DMS153 treated with DMSO at 0.1 percent for 48 hours (cell line): ENCODE measurements at regions not wholly inside any gene's neighbourhood (a gene's known extent, or its start where the extent isn't known, plus 50 kb on each side); places are given as distances from the start of the nearest gene placed in this dataset.
A peak's percentile ranks its signal among the peaks of the same experiment; 100 is the strongest.
"Not testable (repeated sequence)": the region's sequence is repeated elsewhere in the genome, so short reads cannot be mapped to it uniquely, and the experiment has no call there.

ENCODE experiments used
- DNase-seq: peaks from one replicate; lab custom pipeline; 2025; ENCODE audit not compliant: unreplicated experiment; lab: John Stamatoyannopoulos, UW

DNA sequence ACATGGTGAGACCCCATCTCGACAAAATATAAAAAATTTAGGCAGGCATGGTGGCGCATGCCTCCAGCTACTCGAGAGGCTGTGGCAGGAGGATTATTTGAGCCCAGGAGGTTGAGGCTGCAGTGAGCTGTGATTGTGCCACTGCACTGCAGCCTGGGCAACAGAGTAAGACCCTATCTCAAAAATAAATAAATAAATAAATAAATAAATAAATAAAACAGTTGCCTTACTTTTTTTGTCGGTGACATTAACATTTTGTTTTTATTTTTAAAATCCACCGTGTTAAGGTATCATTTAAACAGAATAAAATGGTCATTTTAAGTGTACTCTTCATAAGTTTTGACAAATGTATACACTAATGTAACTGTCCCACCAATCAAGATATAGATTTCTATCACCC lies 57.0 kb downstream of the RASL11A start:
- no peak for DNase-seq

DNA sequence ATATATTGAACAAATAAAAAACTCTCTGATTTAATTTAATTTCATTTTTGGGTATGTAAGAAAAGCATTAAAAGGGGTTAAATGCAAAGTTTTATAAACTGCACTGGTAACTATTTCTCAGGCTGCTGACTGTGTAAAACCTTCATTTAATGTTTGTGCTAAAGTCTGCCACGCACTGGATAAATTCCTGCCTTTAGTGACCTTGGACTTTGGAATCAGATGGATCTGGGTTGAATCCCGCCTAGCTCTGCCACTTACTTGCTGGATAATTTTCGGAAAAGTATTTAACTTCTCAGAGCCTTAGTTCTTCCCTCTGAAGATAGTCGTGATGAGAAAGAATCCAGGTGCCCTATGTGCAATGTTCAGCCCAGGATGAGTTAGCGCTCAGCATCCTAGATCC lies 58.6 kb downstream of the RASL11A start:
- DNase-seq, result no peak

DNA sequence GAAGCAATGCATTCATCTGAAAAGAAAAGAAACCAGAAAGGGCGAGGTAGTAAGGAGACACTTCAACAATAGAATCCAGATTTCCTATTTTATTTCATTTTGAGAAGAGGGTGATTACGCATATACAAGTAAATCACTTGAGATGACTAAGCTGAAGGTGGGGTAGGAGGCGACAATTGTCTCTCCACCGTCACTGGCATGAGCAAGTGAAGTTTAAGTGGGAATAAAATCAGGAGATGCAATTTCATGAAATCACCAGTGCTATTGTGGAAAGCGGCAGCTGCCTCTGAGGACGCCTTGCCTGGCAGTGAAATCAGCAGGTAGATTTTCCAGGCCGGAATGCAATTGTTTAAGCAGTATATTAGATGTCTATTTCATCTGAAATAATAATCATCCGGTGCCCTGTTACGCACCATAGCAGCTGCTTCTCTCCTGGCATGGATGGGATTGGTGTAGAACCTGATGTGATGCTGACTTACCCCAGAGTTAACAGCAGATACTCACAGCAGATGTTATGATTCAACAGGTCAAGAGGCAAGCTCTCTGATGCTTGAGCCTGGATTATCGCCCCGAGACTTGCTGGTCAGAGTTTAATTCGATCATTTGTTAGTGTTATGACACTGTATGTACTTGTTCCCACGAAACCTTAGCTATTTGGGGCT lies 64.3 kb downstream of the RASL11A start:
- peak; percentile 51 for DNase-seq

DNA sequence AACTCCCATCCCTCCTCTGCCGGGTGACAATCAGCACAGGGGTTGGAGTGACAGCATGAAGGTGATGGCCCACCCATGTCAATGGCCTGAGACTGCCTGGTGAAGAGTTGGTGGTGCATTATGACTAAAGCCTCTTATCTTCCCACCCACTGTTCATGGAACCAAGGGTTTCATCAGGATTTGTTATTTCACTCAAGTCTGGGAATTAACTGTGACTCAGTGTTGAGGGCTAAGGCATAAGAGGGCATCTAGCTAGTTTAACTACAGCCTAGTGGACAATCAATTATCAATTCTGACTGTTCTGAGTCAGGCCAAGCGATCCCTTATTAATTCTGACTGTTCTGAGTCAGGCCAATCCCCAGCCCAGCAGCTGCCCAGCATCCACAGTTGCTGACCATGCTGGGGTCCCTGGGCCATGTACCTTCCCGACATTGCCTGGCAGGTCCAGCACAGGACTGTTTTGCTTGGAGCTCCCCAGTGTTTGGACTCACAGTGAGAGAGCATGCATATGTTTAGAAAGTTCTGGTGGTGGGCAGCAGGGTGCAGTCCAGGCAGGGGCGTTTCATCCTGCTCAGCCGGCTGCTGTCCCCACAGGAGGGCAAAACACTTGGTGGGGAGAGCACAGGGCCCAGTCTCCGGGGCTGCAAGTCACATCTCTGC lies 65.5 kb downstream of the RASL11A start:
- DNase-seq, result no peak

DNA sequence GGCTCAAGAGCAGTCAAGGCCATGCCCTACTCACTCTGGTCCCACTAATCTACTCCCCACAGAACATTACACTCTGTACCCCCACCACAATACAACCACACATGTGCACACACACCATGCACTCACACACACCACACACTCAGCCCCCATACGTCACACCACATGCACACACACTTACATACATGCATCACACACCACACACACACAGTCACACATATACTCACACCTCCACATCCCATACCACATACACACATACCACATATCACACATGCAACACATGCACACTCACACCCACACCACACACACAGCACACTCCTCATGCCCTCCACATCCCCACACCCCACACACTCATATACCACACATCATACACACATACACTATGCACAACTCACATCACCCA lies 67.6 kb downstream of the RASL11A start:
- DNase-seq, result no peak

DNA sequence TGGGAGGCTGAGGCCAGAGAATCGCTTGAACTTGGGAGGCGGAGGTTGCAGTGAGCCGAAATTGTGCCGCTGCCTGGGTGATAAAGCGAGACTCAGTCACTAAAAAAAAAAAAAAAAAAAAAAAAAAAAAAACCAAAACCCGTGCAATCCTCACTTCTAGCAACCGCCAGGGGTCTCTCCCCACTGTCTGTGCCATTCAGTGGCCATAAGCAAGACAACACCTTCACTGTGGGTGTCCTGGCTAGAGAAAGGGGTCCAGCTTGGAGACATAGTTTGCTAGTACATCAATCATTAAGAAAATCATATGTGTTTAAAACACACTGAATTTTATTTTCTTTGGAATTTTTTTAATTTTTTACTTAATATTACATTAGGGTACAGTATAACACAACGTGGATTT lies 68.2 kb downstream of the RASL11A start:
- no peak for DNase-seq

DNA sequence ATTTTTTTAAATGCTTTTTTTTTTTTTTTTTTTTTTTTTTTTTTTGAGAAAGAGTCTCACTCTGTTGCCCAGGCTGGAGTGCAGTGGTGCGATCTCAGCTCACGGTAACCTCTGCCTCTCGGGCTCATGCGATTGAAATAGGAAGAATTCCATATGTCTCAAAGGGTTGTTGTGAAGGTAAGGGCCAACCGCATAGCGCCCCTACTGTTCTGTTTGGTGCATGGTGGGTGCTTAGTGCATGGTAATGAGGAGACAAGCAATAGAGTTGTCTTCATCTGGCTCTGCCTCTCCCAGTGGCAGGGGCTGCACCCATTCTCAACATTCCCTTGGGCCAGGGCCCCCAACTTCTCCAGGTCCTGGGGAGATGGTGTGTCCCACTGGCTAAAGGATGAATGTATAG lies 68.7 kb downstream of the RASL11A start:
- no peak for DNase-seq

DNA sequence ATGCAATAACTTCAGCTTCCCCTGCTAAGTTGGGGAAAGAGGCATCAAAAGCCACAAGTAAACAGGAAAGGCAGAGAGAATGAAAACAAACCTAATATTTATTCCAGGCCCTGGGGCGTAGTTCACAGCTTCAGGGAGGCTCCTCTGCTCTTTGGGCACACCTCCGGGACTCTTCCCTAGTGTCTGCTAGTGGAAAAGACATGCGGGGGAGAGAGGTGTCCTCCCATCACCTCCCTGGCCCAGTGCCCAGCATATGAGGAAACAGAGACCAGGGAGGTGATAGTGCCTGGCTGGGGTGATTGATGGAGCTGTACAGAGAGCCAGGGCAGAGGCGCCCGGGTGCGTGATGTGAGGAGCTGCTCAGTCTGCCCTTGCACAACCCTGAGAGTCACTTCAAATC lies 71.0 kb downstream of the RASL11A start:
- DNase-seq, result no peak

DNA sequence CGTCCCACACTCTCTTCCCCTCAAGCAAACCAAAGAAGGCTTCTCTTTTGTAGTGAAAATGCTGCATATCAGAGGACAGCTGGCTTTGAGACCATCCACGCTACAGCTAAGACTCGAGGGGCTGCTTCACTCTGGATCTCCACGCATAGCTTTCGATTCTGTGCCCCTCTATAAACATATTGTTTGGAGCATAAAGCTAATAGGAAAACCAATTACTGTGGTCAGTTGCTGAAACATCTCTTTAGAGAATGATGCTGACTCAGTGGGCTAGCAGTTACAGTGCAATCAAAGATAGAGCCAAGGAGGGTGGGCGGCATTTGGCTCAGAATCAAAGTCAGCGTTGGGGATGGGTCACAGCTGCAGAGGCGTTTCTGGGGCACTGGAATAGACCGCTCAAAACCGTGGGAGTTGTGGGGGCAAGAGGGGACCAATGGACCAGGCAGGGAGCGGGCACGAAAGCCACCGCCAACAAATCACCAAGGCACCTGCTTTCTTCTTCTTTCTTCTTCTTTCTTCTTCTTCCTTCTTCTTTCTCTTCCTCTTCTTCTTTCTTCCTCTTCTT lies 76.7 kb downstream of the RASL11A start:
- DNase-seq, result no peak

DNA sequence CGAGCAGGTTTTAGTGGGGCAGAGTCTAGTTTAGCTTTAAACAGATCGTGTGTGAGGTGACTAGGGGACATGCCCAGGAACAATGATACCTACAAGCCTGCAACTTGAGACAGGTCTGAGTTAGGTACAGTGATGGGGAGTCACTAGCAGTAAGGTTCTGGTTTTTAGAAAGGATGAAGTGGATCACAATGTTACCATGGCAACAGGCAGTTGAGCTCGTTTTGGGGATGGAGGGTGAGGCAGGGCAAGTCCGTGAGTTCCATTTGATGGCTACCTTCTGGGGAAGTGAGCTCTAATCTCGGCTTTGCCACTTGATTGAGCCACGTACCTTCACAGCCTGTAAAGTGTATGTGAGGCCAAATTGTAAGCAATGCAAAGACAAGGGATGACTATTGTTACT lies 76.0 kb upstream of the GTF3A start:
- DNase-seq, result no peak

DNA sequence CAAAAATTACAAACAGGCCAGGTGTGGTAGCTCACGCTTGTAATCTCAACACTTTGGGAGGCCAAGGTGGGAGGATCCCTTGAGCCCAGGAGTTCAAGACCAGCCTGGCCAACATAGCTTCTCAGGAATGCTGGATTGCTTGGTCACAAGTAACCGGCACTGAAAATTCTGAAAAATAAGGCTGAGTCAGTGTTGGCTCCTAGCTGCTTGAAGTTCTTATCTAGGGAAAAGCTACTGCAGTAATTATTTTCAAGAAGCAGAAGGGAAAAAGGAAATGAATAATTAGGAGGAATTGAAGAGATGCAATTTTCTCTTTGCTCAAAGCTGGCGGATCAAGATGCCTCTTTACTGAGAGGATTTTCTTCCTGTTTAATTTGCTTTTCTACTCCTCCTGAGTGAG lies 75.0 kb upstream of the GTF3A start:
- DNase-seq, result no peak

DNA sequence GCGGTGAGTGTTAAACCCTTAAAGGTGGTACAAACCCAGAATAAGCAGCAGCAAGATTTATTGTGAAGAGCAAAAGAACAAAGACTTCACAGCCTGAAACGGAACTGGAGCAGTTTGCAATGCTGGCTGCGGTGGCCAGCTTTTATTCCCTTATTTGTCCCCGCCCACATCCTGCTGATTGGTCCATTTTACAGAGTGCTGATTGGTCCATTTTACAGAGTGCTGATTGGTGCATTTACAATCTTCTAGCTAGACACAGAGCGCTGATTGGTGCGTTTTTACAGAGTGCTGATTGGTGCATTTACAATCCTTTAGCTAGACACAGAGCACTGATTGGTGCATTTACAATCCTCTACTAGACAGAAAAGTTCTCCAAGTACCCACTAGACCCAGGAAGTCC lies 73.6 kb upstream of the GTF3A start:
- DNase-seq, result not testable (repeated sequence)

DNA sequence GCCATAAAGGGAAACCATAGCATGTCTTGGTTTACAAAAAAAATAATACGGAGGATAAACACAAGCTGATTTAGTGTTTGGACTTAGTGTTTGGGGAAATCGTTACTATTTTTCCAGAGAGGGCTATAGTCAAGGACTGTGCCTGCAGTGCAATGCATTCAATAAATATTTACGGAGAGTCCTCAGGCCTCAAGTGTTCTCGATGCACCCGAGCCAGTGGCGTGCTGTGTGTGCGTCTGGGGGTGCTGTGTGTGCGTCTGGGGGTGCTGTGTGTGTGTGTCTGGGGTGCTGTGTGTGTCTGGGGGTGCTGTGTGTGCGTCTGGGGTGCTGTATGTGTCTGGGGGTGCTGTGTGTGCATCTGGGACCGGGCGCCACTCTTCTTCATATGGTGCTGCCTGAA lies 71.7 kb upstream of the GTF3A start:
- no peak for DNase-seq

DNA sequence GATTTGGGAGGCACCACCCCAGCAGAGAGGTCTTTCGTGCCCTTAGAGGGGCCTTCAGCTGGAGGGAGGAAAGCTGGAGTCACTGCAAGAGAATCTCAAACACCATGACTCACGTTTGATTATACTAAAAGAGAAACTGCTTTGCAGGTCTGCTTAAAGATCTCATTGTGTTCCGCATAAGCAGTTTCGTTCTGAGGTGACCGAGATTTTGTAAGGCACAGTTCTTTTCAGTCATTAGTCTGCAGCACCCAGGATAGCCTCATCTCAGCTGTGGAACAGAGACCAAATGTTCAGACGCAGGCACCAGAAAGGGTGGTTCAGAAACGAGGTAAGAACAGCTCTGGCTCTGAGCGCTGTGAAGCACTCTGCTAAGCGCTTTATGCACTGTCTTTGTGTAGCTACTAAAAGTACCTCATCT lies 71.2 kb upstream of the GTF3A start:
- DNase-seq, result no peak

DNA sequence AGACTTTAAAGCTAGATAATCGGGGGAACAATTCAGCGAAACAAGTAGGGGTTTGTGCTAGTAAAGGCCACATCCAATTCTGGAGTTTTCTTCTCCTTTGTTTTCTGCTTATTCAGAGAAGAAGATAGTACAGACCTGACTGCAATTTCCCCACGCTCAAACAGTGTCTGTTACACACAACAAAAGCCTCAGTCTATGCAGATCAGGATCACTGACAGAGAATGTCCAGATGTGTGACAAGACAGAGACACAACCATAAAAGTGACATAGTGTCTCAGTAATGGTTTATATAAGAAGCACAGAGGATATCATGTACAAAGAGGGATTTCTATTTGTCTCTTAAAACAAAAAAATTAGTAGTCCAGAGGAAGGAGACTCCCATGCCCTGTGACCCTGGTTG lies 70.7 kb upstream of the GTF3A start:
- DNase-seq, result no peak

DNA sequence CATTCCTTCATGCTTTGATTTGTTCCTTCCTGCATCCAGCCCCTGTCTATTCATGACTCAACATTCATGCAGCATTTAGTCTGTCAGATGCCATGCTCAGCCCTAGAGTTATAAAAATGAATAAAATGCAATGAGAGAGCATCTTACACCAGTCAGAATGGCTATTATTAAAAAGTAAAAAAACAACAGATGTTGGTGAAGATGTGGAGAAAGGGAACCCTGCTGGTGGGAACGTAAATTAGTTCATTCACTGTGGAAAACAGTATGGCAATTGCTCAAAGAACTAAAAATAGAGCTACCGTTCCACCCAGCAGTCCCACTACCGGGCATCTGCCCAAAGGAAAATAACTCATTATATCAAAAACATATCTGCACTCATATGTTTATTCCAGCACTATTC lies 70.0 kb upstream of the GTF3A start:
- DNase-seq, result no peak

DNA sequence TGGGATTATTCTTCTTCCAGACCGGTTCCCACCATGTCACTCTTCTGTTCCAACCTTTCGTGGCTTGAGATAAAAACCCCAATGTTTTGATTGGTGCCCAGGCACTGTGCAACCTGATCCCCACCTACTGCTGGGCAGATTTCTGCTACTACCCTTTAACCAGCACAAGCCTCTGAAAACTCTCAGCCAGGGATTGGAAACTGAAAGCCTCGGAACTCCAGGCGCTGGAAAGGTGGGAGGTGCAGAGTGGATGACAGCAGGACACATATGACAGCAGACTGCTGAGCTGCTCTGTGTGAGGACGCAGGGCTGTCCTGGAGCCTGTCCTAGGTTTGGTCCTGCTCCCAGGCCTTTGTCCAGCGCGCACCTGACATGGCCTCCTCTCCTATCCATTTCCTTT lies 68.5 kb upstream of the GTF3A start:
- DNase-seq, result no peak

DNA sequence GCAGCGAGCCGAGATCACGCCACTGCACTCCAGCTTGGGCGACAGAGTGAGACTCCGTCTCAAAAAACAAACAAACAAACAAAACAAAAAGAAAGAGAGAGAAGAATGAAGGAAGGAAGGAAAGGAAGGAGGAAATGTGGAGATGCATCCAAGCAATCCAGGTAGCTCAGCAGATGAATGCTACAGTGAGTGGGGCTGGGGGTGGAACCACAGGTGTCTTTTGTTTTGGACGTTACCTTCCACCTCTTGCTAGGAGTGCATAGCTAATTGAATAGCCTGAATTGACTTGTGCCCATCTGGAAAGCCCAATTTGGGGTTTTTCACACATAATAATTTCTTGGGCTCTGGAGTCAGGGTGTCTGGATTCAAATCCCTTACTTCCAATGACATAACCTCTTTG lies 66.0 kb upstream of the GTF3A start:
- DNase-seq, result no peak

DNA sequence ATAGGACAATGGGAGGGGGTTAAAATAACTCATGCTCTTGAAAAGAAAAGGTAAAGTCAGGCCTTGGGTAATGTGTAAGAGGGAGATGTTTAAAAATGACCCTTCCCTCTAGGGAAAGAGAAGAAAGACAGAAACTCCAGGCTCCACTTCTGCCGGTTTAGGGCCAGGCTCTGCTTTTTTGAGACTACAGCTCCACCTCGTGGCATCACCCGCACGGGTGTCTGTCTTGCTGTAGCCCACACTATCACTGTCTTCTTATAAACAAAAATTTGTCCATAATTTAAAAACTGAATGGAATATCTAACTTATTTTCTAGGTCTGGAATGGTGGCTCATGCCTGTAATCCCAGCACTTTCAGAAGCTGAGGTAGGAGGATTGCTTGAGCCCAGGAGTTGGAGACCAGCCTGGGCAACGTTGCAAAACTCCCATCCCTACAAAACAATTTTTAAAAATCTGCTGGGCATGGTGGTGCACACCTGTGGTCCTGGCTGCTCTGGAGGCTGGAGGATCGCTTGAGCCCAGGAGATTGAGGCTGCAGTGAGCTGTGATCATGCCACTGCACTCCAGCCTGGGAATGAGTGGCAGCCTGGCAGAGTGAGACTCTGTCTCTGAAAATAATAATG lies 65.1 kb upstream of the GTF3A start:
- DNase-seq, result peak; percentile 63

DNA sequence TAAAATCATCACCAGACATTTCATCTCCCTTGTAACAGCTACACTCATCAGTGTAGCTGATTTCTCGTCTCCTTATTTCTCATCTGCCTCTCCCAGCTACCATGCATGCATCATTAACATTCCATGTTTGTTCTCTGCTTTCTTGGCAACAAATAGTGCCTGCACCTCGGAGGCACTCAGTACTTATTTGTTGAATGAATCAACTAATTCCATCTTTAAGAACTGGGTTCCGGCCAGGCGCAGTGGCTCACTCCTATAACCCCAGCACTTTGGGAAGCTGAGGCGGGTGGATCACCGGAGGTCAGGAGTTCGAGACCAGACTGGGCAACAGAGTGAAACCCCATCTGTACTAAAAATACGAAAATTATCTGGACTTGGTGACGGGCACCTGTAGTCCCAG lies 63.9 kb upstream of the GTF3A start:
- no peak for DNase-seq

DNA sequence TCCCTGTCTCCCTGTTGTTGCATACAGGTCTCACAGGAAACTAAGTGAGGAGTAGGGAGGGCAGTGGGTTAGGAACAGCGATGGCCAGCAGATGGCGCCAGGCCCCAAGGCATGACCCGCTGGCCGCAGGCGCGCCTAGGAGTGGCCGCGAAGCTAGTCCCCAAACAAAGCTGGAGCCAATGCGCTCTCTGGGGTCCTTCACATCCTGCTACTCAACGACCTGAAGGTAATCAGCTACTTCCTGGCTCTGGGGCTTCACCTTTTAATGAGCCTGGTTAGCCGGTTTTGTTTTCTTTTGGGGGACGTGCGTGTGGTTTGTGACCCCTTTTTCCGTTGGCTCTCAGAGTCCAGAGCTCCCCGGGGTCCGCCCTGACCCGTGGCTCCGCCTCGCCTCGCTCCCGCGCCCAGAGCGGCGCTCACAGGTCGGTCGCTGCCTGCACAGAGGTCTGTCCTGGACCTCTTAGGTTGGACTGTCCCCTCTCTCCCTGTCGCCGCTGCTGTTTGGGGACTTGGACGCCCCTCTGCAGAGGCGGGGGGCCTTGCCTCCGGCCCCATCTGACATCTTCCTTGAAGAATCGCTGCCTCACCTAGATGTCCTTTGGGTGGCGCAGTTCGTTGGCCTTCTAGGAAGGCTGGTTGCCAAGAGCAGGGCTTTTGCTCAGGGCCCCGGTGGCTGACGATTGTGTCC lies 62.2 kb upstream of the GTF3A start:
- peak; percentile 94 for DNase-seq

DNA sequence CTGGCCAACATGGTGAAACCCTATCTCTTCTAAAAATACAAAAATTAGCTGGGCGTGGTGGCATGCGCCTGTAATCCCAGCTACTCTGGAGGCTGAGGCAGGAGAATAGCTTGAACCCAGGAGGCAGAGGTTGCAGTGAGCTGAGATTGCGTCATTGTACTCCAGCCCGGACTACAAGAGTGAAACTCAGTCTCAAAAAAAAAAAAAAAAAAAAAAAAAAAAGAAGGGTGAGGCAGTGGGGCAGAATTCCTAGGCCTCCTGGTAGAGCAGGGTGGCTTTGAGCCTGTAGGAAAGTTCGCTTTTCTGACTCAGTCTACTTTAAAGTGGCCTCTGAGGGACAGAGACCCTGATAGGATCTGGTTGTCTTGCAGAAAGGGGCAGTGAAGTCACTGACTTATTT lies 60.8 kb upstream of the GTF3A start:
- DNase-seq, result not testable (repeated sequence)
